GM10248 (cell line): ENCODE measurements at regions not wholly inside any gene's neighbourhood (a gene's known extent, or its start where the extent isn't known, plus 50 kb on each side); places are given as distances from the start of the nearest gene placed in this dataset.

Experiments used
- CTCF ChIA-PET: fragments of 300-600 bp; sonication (Branson Sonifier 250); formaldehyde crosslinking; extraction: SDS; loops from one replicate; lab custom pipeline; 2021; ENCODE audit warnings: antibody characterized with exemption; lab: Yijun Ruan, JAX
- POLR2A ChIA-PET: fragments of 350-650 bp; sonication (Branson Sonifier 250); formaldehyde crosslinking; extraction: SDS; loops from one replicate; lab custom pipeline; 2020; ENCODE audit warnings: antibody characterized with exemption; lab: Yijun Ruan, JAX
- DNase-seq: peaks from one replicate; pipeline ENCODE4 v3.0.0; 2012; ENCODE audit errors: extremely low spot score
- TF ChIP-seq, protein P1 (sequence below): IDR thresholded peaks from 2 replicates; pipeline ENCODE4 v1.5.1; 2012; ENCODE audit warnings: mild to moderate bottlenecking, low read depth; ENCODE audit errors: extremely low read depth, missing control alignments, control extremely low read depth

- DNase-seq: no peak
- POLR2A ChIA-PET: no interaction called here
- CTCF ChIA-PET: interaction anchor here (1.9 kb wide), 1 partner anchor 10 kb away, joined by 4 read pairs; no protein-coding TSS in a partner anchor
- TF ChIP-seq, protein P1, sequence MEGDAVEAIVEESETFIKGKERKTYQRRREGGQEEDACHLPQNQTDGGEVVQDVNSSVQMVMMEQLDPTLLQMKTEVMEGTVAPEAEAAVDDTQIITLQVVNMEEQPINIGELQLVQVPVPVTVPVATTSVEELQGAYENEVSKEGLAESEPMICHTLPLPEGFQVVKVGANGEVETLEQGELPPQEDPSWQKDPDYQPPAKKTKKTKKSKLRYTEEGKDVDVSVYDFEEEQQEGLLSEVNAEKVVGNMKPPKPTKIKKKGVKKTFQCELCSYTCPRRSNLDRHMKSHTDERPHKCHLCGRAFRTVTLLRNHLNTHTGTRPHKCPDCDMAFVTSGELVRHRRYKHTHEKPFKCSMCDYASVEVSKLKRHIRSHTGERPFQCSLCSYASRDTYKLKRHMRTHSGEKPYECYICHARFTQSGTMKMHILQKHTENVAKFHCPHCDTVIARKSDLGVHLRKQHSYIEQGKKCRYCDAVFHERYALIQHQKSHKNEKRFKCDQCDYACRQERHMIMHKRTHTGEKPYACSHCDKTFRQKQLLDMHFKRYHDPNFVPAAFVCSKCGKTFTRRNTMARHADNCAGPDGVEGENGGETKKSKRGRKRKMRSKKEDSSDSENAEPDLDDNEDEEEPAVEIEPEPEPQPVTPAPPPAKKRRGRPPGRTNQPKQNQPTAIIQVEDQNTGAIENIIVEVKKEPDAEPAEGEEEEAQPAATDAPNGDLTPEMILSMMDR: no peak
Observed at GRCh38 chr14:54129850-54130640, 173.4 kb upstream of the BMP4 start.

GRCh38 chr14:54132496-54132895 lies 175.9 kb upstream of the BMP4 start:
- ChIA-PET CTCF (interaction anchor here (0.6 to 1.4 kb wide), 5 partner anchors 10 to 28 kb away, joined by 3 to 5 read pairs (median 3); no protein-coding TSS in a partner anchor), POLR2A (no interaction called here)
- DNase-seq: no peak
- TF ChIP-seq, protein P1: no peak

DNA sequence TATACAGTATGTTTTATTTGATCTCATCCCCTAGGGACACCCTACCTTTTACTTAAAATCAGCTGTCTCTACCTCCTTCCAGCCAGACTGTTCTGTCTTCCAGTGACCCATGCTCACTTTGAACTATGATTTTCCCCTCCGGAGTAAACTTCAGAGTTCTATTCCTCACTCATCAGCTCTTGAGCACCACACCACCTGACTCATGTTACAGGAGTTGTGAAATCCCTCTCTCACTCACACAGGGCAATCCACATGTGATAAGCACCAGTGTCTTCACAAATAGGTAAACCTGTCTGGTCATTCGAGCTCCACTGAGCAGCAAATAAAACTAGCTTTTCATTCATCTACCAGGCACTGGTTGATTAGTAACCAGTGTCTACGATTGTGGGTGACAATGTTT lies 177.3 kb upstream of the BMP4 start:
- DNase-seq: no peak
- POLR2A ChIA-PET: no interaction called here
- TF ChIP-seq, protein P1: no peak
- CTCF ChIA-PET: interaction anchor here (1.3 to 1.4 kb wide), 3 partner anchors 14 to 48 kb away, joined by 4 to 5 read pairs (median 5); no protein-coding TSS in a partner anchor

GRCh38 chr14:54135804-54136280 lies 179.2 kb upstream of the BMP4 start:
- POLR2A ChIA-PET: no interaction called here
- CTCF ChIA-PET: interaction anchor here (1.5 kb wide), 1 partner anchor 39 kb away, joined by 5 read pairs; no protein-coding TSS in a partner anchor
- TF ChIP-seq, protein P1: no peak
- no peak for DNase-seq

DNA sequence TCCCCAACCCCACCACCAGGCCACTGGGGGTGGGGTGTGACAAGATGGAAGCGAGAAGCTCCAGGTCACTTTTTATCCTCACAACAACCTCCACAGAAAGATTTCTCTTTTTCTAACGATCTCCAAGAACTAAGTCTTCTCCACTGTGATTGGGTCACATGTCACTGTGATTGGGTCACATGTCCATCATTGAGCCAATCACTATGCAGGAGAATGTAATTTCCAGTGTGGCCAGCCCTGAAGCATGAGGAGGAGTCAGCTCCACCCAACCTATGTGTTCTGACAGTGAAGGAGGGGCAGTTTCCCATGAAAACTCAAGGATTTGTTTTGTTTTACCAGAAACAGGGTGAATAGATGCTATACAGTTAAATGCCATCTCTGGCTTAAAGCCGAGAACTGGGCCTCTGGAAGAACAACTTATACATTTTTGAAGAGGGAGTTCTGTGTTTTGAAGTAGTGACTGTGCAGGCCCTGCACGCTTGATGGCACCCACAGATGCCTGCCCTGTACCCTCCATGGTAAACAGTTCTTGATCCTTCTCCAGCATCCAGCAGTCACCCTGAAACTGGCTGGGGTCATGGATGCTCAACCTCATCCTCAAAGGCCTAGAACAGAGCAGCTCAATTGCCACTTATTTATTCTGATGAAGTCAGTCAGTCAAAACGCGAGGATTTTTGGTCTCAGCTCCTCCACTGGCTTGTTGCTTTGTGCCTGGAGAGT lies 180.4 kb upstream of the BMP4 start:
- TF ChIP-seq, protein P1: no peak
- DNase-seq: no peak
- ChIA-PET POLR2A (no interaction called here), CTCF (interaction anchor here (1.0 to 1.6 kb wide), 2 partner anchors 10 to 19 kb away, joined by 3 read pairs; no protein-coding TSS in a partner anchor)

- TF ChIP-seq, protein P1: no peak
- no peak for DNase-seq
- CTCF ChIA-PET: interaction anchor here (1.0 to 1.6 kb wide), 2 partner anchors 10 to 19 kb away, joined by 3 read pairs; no protein-coding TSS in a partner anchor
- POLR2A ChIA-PET: no interaction called here
Observed at GRCh38 chr14:54137614-54137961, 181.0 kb upstream of the BMP4 start.
